Upper lobe of left lung (tissue), 4 donors: ENCODE measurements at regions not wholly inside any gene's neighbourhood (a gene's known extent, or its start where the extent isn't known, plus 50 kb on each side); places are given as distances from the start of the nearest gene placed in this dataset.

Experiments used
- CTCF ChIP-seq, 6 experiments: fragments of 450-650 bp in 4 of 6; fragments of 200-600 bp in 2 of 6; sonication (generic) in 2 of 6; IDR thresholded peaks; one replicate each; pipeline ENCODE4 v1.5.1; 2016 to 2019; ENCODE audit warnings: antibody characterized with exemption in 6 of 6
- EP300 ChIP-seq, 4 donors: sonication (generic); formaldehyde crosslinking; IDR thresholded peaks; one replicate each; pipeline ENCODE4 v1.5.1; 2017; ENCODE audit warnings: antibody characterized with exemption in 4 of 4, control low read depth in 2 of 4
- POLR2A ChIP-seq, 4 donors: fragments of 450-650 bp; IDR thresholded peaks; one replicate each; pipeline ENCODE4 v1.5.1; 2016 to 2017; ENCODE audit warnings: antibody characterized with exemption in 4 of 4, mild to moderate bottlenecking in 2 of 4
- POLR2AphosphoS5 ChIP-seq, 2 donors: sonication (generic); formaldehyde crosslinking; IDR thresholded peaks; one replicate each; pipeline ENCODE4 v1.5.1; 2017; ENCODE audit warnings: antibody characterized with exemption in 2 of 2

DNA sequence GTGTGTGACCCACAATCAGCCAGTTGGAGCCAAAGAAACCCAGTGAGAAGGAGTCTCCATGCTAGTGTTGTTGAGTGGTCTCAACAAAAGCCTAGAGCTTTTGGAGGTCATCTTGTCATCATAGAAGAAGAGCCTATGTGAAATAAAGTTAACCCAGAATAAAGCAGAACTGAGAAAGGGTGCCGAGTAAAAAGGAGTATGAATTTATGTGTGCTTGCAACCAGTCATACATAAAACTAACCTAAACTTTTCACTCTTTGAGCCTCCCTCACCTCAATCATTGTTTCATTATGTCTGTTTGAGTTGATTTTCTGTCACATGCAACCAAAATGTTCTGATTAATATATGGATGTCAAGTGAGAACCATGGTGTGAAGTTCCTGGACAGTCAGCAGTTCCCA is 599.3 kb upstream of the ZEB2 start:
- TF ChIP-seq CTCF (IDR thresholded peaks at IDR 0.05), result no peak
- TF ChIP-seq POLR2A (IDR thresholded peaks at IDR 0.05), result no peak
- no peak for TF ChIP-seq POLR2AphosphoS5 (IDR thresholded peaks at IDR 0.05)
- TF ChIP-seq EP300 (IDR thresholded peaks at IDR 0.05), result no peak
